ENCODE measurements at regions not wholly inside any gene's neighbourhood (a gene's known extent, or its start where the extent isn't known, plus 50 kb on each side); places are given as distances from the start of the nearest gene placed in this dataset.

DNA sequence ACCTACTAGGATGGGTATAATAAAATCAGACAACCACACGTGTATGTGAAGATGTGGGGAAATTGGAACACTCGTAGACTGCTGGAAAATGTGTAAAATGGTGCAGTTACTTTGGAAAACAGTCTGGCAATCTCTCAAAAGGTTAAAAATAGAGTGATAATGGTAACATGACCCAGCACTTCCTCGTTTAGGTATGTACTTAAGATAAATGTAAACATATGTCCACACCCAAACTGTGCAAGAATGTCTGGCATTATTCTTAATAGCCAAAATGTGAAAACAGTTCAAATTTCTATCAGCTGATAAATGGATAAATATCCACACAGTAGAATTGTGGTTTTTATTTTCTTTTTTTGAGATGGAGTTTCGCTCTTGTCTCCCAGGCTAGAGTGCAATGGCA lies 272.8 kb downstream of the ZNF248 start:
- TF ChIP-seq CTCF (IDR thresholded peaks at IDR 0.05) (no peak), POLR2A (IDR thresholded peaks at IDR 0.05) (no peak), EP300 (IDR thresholded peaks at IDR 0.05) (no peak), POLR2AphosphoS5 (IDR thresholded peaks at IDR 0.05) (no peak)
